ENCODE measurements at regions not wholly inside any gene's neighbourhood (a gene's known extent, or its start where the extent isn't known, plus 50 kb on each side); places are given as distances from the start of the nearest gene placed in this dataset.
"Not testable (repeated sequence)": the region's sequence is repeated elsewhere in the genome, so short reads cannot be mapped to it uniquely, and the experiment has no call there.

GRCh38 chr4:189843413-189844009 lies 97.2 kb upstream of the FRG1 start:
- Histone ChIP-seq H3K9me3 (ENCODE audit: control insufficient read depth in 1 of 2, insufficient read depth in 1 of 2, low read length in 2 of 2) (peaks cover 0 to 12% of the 10 kb centered on the region in 2 experiments), H3K27me3 (ENCODE audit: control insufficient read depth in 1 of 2, insufficient read depth in 2 of 2, low read length in 2 of 2) (no peaks in the 10 kb centered on the region), H3K4me3 (ENCODE audit: low read length) (no peak overlapping the region), H3K4me1 (ENCODE audit: insufficient read depth, low read length) (no peaks in the 10 kb centered on the region), H3K36me3 (ENCODE audit: insufficient read depth, low read length) (no peaks in the 10 kb centered on the region), H3K27ac (ENCODE audit: low read depth in 1 of 2, low read length in 2 of 2) (no peak overlapping the region)
- H3K4me3 Mint-ChIP-seq: no peak overlapping the region
- DNase-seq (no peak), ATAC-seq (ENCODE audit: poor library complexity) (no peak)
- ChIA-PET POLR2A (no interaction called here), CTCF (no interaction called here)
- intact Hi-C loops (cut with DNase I, micrococcal nuclease): no loop called here
- H3K27ac Mint-ChIP-seq: no peak overlapping the region
- no peaks in the 10 kb centered on the region for H3K27me3 Mint-ChIP-seq
- H3K4me1 Mint-ChIP-seq (ENCODE audit: low read depth): no peaks in the 10 kb centered on the region
- no peaks in the 10 kb centered on the region for H3K36me3 Mint-ChIP-seq (ENCODE audit: low read depth)
- TF ChIP-seq CTCF (IDR thresholded peaks at IDR 0.05): no peak
- no peaks in the 10 kb centered on the region for H3K9me3 Mint-ChIP-seq

DNA sequence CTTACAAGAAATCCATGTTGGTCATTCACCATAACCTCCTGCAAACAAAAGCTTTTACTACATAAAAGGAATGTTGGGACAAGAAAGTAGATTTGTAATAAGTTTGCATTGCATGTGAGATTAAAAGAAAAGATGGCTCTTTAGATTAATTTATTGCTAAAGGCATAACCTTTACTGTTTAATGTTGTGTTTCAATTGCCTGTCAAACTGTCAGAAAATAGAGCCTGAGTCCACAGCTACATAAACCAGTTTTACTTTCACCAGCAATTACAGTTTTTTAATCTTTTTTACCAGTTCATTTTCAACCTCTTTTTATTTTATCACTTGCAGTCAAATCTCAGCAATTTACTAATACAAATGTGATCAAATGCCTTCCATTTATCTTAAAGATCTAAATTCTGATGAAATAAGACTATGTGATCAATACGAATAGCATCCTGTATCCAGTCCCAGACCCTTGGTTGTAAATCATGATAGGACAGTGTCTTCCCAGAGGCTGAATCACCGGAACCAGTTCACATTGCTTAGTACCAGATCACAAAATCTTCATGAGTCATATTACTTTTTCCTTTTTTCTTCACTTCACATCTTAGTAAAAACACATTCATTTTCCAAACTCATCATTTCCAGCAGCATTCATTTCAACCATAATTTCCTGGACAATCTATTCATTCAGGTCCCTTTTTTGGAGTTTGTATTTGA lies 95.4 kb upstream of the FRG1 start:
- Mint-ChIP-seq H3K27ac (no peak overlapping the region), H3K36me3 (ENCODE audit: low read depth) (no peaks in the 10 kb centered on the region), H3K27me3 (no peaks in the 10 kb centered on the region), H3K4me3 (no peak overlapping the region), H3K9me3 (no peaks in the 10 kb centered on the region), H3K4me1 (ENCODE audit: low read depth) (no peaks in the 10 kb centered on the region)
- Histone ChIP-seq H3K27me3 (ENCODE audit: control insufficient read depth in 1 of 2, insufficient read depth in 2 of 2, low read length in 2 of 2) (no peaks in the 10 kb centered on the region), H3K36me3 (ENCODE audit: insufficient read depth, low read length) (no peaks in the 10 kb centered on the region), H3K9me3 (ENCODE audit: control insufficient read depth in 1 of 2, insufficient read depth in 1 of 2, low read length in 2 of 2) (peaks cover 0 to 12% of the 10 kb centered on the region in 2 experiments), H3K4me3 (ENCODE audit: low read length) (no peak overlapping the region), H3K27ac (ENCODE audit: low read depth in 1 of 2, low read length in 2 of 2) (no peak overlapping the region), H3K4me1 (ENCODE audit: insufficient read depth, low read length) (no peaks in the 10 kb centered on the region)
- no peak for TF ChIP-seq CTCF (IDR thresholded peaks at IDR 0.05)
- no peak for DNase-seq
- ChIA-PET POLR2A (no interaction called here), CTCF (no interaction called here)
- ATAC-seq (ENCODE audit: poor library complexity): no peak
- intact Hi-C loops (cut with DNase I, micrococcal nuclease): no loop called here

- H3K27me3 Mint-ChIP-seq; H3K4me3 ChIP-seq (ENCODE audit: low read length); H3K4me3 Mint-ChIP-seq: not testable (repeated sequence)
These were observed 94.6 kb upstream of the FRG1 start for GRCh38 chr4:189846094-189846493.

GRCh38 chr4:189846608-189847007 lies 94.1 kb upstream of the FRG1 start:
- ATAC-seq (ENCODE audit: poor library complexity); CTCF ChIA-PET; H3K4me1 Mint-ChIP-seq (ENCODE audit: low read depth): not testable (repeated sequence)

More at GRCh38 chr4:189846094-189846493, 94.6 kb upstream of the FRG1 start:
- H3K36me3 ChIP-seq (ENCODE audit: insufficient read depth, low read length); intact Hi-C loops (cut with DNase I, micrococcal nuclease); H3K27ac ChIP-seq (ENCODE audit: low read depth in 1 of 2, low read length in 2 of 2); ATAC-seq (ENCODE audit: poor library complexity); H3K27ac Mint-ChIP-seq; H3K4me1 ChIP-seq (ENCODE audit: insufficient read depth, low read length); H3K36me3 Mint-ChIP-seq (ENCODE audit: low read depth); H3K27me3 ChIP-seq (ENCODE audit: control insufficient read depth in 1 of 2, insufficient read depth in 2 of 2, low read length in 2 of 2); CTCF ChIA-PET; POLR2A ChIA-PET; H3K4me1 Mint-ChIP-seq (ENCODE audit: low read depth); H3K9me3 Mint-ChIP-seq: not testable (repeated sequence)
- DNase-seq: peak in 1 of 14 experiments; percentile 43
- peaks cover 0 to 12% of the 10 kb centered on the region in 2 experiments for H3K9me3 ChIP-seq (ENCODE audit: control insufficient read depth in 1 of 2, insufficient read depth in 1 of 2, low read length in 2 of 2)

GRCh38 chr4:189848672-189849071 lies 92.0 kb upstream of the FRG1 start:
- H3K27me3 ChIP-seq (ENCODE audit: control insufficient read depth in 1 of 2, insufficient read depth in 2 of 2, low read length in 2 of 2); H3K4me1 ChIP-seq (ENCODE audit: insufficient read depth, low read length); H3K27me3 Mint-ChIP-seq; H3K36me3 ChIP-seq (ENCODE audit: insufficient read depth, low read length); H3K4me1 Mint-ChIP-seq (ENCODE audit: low read depth); H3K27ac Mint-ChIP-seq; DNase-seq; H3K4me3 Mint-ChIP-seq; H3K4me3 ChIP-seq (ENCODE audit: low read length); intact Hi-C loops (cut with DNase I, micrococcal nuclease); CTCF ChIA-PET; H3K9me3 Mint-ChIP-seq; H3K36me3 Mint-ChIP-seq (ENCODE audit: low read depth); H3K27ac ChIP-seq (ENCODE audit: low read depth in 1 of 2, low read length in 2 of 2); POLR2A ChIA-PET; ATAC-seq (ENCODE audit: poor library complexity): not testable (repeated sequence)
- H3K9me3 ChIP-seq (ENCODE audit: control insufficient read depth in 1 of 2, insufficient read depth in 1 of 2, low read length in 2 of 2): peaks cover 0 to 12% of the 10 kb centered on the region in 2 experiments

More at GRCh38 chr4:189846608-189847007, 94.1 kb upstream of the FRG1 start:
- H3K36me3 Mint-ChIP-seq (ENCODE audit: low read depth); H3K27ac Mint-ChIP-seq; intact Hi-C loops (cut with DNase I, micrococcal nuclease); H3K4me1 ChIP-seq (ENCODE audit: insufficient read depth, low read length); H3K9me3 Mint-ChIP-seq; H3K4me3 ChIP-seq (ENCODE audit: low read length); H3K27me3 ChIP-seq (ENCODE audit: control insufficient read depth in 1 of 2, insufficient read depth in 2 of 2, low read length in 2 of 2); H3K27ac ChIP-seq (ENCODE audit: low read depth in 1 of 2, low read length in 2 of 2); H3K4me3 Mint-ChIP-seq; H3K36me3 ChIP-seq (ENCODE audit: insufficient read depth, low read length); POLR2A ChIA-PET; H3K27me3 Mint-ChIP-seq: not testable (repeated sequence)
- peaks cover 0 to 12% of the 10 kb centered on the region in 2 experiments for H3K9me3 ChIP-seq (ENCODE audit: control insufficient read depth in 1 of 2, insufficient read depth in 1 of 2, low read length in 2 of 2)
- DNase-seq: peak in 1 of 14 experiments; percentile 2

All from CD4-positive, alpha-beta T cell (primary cell).